WTC11 (cell line): ENCODE measurements at regions not wholly inside any gene's neighbourhood (a gene's known extent, or its start where the extent isn't known, plus 50 kb on each side); places are given as distances from the start of the nearest gene placed in this dataset.

Experiments
- ATF1 ChIP-seq: sonication (generic); formaldehyde crosslinking; IDR thresholded peaks from 2 replicates; pipeline ENCODE4 v1.8.1; 2023; ENCODE audit warnings: mild to moderate bottlenecking, moderate library complexity, missing genetic modification reagents
- CREB1 ChIP-seq: sonication (generic); formaldehyde crosslinking; IDR thresholded peaks from 2 replicates; pipeline ENCODE4 v1.8.0; 2023; ENCODE audit warnings: mild to moderate bottlenecking, missing genetic modification reagents
- TP53 ChIP-seq: sonication (generic); formaldehyde crosslinking; IDR thresholded peaks from 2 replicates; pipeline ENCODE4 v1.8.1; 2023; ENCODE audit warnings: mild to moderate bottlenecking, missing genetic modification reagents
- ZNF232 ChIP-seq: sonication (generic); formaldehyde crosslinking; IDR thresholded peaks from 2 replicates; pipeline ENCODE4 v1.8.0; 2022; ENCODE audit warnings: mild to moderate bottlenecking, missing genetic modification reagents
- TF ChIP-seq, protein P1 (sequence below): sonication (generic); formaldehyde crosslinking; IDR thresholded peaks from 2 replicates; pipeline ENCODE4 v1.8.1; 2023; ENCODE audit warnings: mild to moderate bottlenecking, missing genetic modification reagents, moderate library complexity
- TF ChIP-seq, protein P2 (sequence below): sonication (generic); formaldehyde crosslinking; IDR thresholded peaks from 2 replicates; pipeline ENCODE4 v1.8.1; 2023; ENCODE audit warnings: mild to moderate bottlenecking, missing genetic modification reagents
- TF ChIP-seq, protein P3 (sequence below): fragments of 200-600 bp; IDR thresholded peaks from 2 replicates; pipeline ENCODE4 v1.8.0; 2022; ENCODE audit warnings: antibody characterized with exemption
- TF ChIP-seq, protein P4 (sequence below): sonication (generic); formaldehyde crosslinking; IDR thresholded peaks from 2 replicates; pipeline ENCODE4 v1.8.0; 2023; ENCODE audit warnings: mild to moderate bottlenecking, missing genetic modification reagents
- TF ChIP-seq, protein P5 (sequence below): sonication (generic); formaldehyde crosslinking; IDR thresholded peaks from 2 replicates; pipeline ENCODE4 v1.8.0; 2022; ENCODE audit warnings: mild to moderate bottlenecking, missing genetic modification reagents

DNA sequence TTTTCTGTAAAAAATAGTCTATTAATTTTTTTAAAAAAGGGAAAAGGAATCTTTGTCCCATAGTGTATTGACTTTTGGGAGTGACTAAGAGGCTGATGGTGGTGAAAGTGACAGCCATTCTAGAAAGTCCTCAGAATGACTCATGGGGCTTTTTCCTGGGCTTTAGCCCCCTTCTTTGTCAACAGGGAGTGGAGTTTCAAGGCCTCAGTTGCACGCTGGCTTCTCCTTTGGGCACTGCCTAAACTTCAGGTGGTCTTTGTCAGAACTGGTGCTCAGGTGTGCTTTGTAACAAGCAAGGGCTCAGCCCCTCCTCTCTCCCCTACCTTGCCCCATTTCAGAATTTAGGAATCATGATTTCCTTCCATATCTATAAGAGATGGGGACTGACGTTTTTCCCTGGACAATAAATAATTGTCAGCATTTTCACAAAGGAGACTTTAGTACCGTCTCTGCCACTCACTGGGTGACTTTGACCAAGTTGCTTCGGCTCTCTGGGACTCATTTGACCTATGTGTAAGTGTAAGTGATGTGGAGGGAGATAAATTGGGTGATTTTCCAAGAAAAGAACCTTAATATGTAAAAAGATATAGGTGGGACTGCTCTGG is 61.2 kb upstream of the IGFBP2 start:
- TF ChIP-seq, protein P1, sequence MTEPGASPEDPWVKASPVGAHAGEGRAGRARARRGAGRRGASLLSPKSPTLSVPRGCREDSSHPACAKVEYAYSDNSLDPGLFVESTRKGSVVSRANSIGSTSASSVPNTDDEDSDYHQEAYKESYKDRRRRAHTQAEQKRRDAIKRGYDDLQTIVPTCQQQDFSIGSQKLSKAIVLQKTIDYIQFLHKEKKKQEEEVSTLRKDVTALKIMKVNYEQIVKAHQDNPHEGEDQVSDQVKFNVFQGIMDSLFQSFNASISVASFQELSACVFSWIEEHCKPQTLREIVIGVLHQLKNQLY (CRISPR knock-in tag) = no peak
- TF ChIP-seq, protein P2, sequence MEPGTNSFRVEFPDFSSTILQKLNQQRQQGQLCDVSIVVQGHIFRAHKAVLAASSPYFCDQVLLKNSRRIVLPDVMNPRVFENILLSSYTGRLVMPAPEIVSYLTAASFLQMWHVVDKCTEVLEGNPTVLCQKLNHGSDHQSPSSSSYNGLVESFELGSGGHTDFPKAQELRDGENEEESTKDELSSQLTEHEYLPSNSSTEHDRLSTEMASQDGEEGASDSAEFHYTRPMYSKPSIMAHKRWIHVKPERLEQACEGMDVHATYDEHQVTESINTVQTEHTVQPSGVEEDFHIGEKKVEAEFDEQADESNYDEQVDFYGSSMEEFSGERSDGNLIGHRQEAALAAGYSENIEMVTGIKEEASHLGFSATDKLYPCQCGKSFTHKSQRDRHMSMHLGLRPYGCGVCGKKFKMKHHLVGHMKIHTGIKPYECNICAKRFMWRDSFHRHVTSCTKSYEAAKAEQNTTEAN (CRISPR knock-in tag) = no peak
- no peak for TF ChIP-seq ATF1 (CRISPR knock-in tag)
- TF ChIP-seq, protein P3, sequence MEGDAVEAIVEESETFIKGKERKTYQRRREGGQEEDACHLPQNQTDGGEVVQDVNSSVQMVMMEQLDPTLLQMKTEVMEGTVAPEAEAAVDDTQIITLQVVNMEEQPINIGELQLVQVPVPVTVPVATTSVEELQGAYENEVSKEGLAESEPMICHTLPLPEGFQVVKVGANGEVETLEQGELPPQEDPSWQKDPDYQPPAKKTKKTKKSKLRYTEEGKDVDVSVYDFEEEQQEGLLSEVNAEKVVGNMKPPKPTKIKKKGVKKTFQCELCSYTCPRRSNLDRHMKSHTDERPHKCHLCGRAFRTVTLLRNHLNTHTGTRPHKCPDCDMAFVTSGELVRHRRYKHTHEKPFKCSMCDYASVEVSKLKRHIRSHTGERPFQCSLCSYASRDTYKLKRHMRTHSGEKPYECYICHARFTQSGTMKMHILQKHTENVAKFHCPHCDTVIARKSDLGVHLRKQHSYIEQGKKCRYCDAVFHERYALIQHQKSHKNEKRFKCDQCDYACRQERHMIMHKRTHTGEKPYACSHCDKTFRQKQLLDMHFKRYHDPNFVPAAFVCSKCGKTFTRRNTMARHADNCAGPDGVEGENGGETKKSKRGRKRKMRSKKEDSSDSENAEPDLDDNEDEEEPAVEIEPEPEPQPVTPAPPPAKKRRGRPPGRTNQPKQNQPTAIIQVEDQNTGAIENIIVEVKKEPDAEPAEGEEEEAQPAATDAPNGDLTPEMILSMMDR = no peak
- TF ChIP-seq ZNF232 (CRISPR knock-in tag) = no peak
- TF ChIP-seq CREB1 (CRISPR knock-in tag) = no peak
- TF ChIP-seq, protein P4, sequence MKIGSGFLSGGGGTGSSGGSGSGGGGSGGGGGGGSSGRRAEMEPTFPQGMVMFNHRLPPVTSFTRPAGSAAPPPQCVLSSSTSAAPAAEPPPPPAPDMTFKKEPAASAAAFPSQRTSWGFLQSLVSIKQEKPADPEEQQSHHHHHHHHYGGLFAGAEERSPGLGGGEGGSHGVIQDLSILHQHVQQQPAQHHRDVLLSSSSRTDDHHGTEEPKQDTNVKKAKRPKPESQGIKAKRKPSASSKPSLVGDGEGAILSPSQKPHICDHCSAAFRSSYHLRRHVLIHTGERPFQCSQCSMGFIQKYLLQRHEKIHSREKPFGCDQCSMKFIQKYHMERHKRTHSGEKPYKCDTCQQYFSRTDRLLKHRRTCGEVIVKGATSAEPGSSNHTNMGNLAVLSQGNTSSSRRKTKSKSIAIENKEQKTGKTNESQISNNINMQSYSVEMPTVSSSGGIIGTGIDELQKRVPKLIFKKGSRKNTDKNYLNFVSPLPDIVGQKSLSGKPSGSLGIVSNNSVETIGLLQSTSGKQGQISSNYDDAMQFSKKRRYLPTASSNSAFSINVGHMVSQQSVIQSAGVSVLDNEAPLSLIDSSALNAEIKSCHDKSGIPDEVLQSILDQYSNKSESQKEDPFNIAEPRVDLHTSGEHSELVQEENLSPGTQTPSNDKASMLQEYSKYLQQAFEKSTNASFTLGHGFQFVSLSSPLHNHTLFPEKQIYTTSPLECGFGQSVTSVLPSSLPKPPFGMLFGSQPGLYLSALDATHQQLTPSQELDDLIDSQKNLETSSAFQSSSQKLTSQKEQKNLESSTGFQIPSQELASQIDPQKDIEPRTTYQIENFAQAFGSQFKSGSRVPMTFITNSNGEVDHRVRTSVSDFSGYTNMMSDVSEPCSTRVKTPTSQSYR (CRISPR knock-in tag) = no peak
- TF ChIP-seq, protein P5, sequence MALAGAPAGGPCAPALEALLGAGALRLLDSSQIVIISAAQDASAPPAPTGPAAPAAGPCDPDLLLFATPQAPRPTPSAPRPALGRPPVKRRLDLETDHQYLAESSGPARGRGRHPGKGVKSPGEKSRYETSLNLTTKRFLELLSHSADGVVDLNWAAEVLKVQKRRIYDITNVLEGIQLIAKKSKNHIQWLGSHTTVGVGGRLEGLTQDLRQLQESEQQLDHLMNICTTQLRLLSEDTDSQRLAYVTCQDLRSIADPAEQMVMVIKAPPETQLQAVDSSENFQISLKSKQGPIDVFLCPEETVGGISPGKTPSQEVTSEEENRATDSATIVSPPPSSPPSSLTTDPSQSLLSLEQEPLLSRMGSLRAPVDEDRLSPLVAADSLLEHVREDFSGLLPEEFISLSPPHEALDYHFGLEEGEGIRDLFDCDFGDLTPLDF = no peak
- TF ChIP-seq TP53 (CRISPR knock-in tag) = no peak
